ENCODE measurements at regions not wholly inside any gene's neighbourhood (a gene's known extent, or its start where the extent isn't known, plus 50 kb on each side); places are given as distances from the start of the nearest gene placed in this dataset.

GRCh38 chr18:27826101-27826500 lies 350.8 kb downstream of the CDH2 start:
- TF ChIP-seq CTCF (IDR thresholded peaks at IDR 0.05; ENCODE audit: low read depth, low read length): no peak
- Histone ChIP-seq H3K36me3 (no peaks in the 10 kb centered on the region), H3K4me3 (ENCODE audit: low read depth, low read length) (no peak overlapping the region), H3K27ac (no peak overlapping the region), H3K27me3 (ENCODE audit: insufficient read depth, low read depth, severe bottlenecking) (no peaks in the 10 kb centered on the region), H3K9me3 (ENCODE audit: severe bottlenecking) (peaks cover 3% of the 10 kb centered on the region)
- no peak for DNase-seq

GRCh38 chr18:27825689-27826088 lies 351.2 kb downstream of the CDH2 start:
- DNase-seq: no peak
- Histone ChIP-seq H3K27me3 (ENCODE audit: insufficient read depth, low read depth, severe bottlenecking) (no peaks in the 10 kb centered on the region), H3K9me3 (ENCODE audit: severe bottlenecking) (peaks cover 3% of the 10 kb centered on the region), H3K27ac (no peak overlapping the region), H3K36me3 (no peaks in the 10 kb centered on the region), H3K4me3 (ENCODE audit: low read depth, low read length) (no peak overlapping the region)
- TF ChIP-seq CTCF (IDR thresholded peaks at IDR 0.05; ENCODE audit: low read depth, low read length): no peak

GRCh38 chr18:27824841-27825681 lies 351.9 kb downstream of the CDH2 start:
- TF ChIP-seq CTCF (IDR thresholded peaks at IDR 0.05; ENCODE audit: low read depth, low read length): no peak
- Histone ChIP-seq H3K36me3 (no peaks in the 10 kb centered on the region), H3K4me3 (ENCODE audit: low read depth, low read length) (no peak overlapping the region), H3K9me3 (ENCODE audit: severe bottlenecking) (peaks cover 3% of the 10 kb centered on the region), H3K27me3 (ENCODE audit: insufficient read depth, low read depth, severe bottlenecking) (no peaks in the 10 kb centered on the region), H3K27ac (no peak overlapping the region)
- DNase-seq: peak; percentile 30

GRCh38 chr18:27824275-27824674 lies 352.7 kb downstream of the CDH2 start:
- Histone ChIP-seq H3K27ac (no peak overlapping the region), H3K4me3 (ENCODE audit: low read depth, low read length) (no peak overlapping the region), H3K36me3 (no peaks in the 10 kb centered on the region), H3K9me3 (ENCODE audit: severe bottlenecking) (peaks cover 3% of the 10 kb centered on the region), H3K27me3 (ENCODE audit: insufficient read depth, low read depth, severe bottlenecking) (no peaks in the 10 kb centered on the region)
- TF ChIP-seq CTCF (IDR thresholded peaks at IDR 0.05; ENCODE audit: low read depth, low read length): no peak
- DNase-seq: no peak

- Histone ChIP-seq H3K27me3 (ENCODE audit: insufficient read depth, low read depth, severe bottlenecking) (no peaks in the 10 kb centered on the region), H3K27ac (no peak overlapping the region), H3K4me3 (ENCODE audit: low read depth, low read length) (no peak overlapping the region), H3K36me3 (no peaks in the 10 kb centered on the region), H3K9me3 (ENCODE audit: severe bottlenecking) (peaks cover 3% of the 10 kb centered on the region)
- DNase-seq: no peak
- no peak for TF ChIP-seq CTCF (IDR thresholded peaks at IDR 0.05; ENCODE audit: low read depth, low read length)
Observed at GRCh38 chr18:27823053-27823452, 353.9 kb downstream of the CDH2 start.

GRCh38 chr18:27808683-27809082 lies 368.2 kb downstream of the CDH2 start:
- no peak for DNase-seq
- Histone ChIP-seq H3K27me3 (ENCODE audit: insufficient read depth, low read depth, severe bottlenecking) (no peaks in the 10 kb centered on the region), H3K9me3 (ENCODE audit: severe bottlenecking) (no peaks in the 10 kb centered on the region), H3K36me3 (no peaks in the 10 kb centered on the region), H3K27ac (no peak overlapping the region), H3K4me3 (ENCODE audit: low read depth, low read length) (no peak overlapping the region)
- TF ChIP-seq CTCF (IDR thresholded peaks at IDR 0.05; ENCODE audit: low read depth, low read length): no peak

Measured in WERI-Rb-1 (cell line).